Esophagus mucosa (tissue), 1 donor: ENCODE measurements at regions not wholly inside any gene's neighbourhood (a gene's known extent, or its start where the extent isn't known, plus 50 kb on each side); places are given as distances from the start of the nearest gene placed in this dataset.

Experiments used
- ATAC-seq: fragments of 200-7000 bp; cut with Tn5 transposase; one replicate; pipeline ENCODE4 v1.9.1; 2020
- donor health status: DM: yes; HTN: yes; CAD: no.

DNA sequence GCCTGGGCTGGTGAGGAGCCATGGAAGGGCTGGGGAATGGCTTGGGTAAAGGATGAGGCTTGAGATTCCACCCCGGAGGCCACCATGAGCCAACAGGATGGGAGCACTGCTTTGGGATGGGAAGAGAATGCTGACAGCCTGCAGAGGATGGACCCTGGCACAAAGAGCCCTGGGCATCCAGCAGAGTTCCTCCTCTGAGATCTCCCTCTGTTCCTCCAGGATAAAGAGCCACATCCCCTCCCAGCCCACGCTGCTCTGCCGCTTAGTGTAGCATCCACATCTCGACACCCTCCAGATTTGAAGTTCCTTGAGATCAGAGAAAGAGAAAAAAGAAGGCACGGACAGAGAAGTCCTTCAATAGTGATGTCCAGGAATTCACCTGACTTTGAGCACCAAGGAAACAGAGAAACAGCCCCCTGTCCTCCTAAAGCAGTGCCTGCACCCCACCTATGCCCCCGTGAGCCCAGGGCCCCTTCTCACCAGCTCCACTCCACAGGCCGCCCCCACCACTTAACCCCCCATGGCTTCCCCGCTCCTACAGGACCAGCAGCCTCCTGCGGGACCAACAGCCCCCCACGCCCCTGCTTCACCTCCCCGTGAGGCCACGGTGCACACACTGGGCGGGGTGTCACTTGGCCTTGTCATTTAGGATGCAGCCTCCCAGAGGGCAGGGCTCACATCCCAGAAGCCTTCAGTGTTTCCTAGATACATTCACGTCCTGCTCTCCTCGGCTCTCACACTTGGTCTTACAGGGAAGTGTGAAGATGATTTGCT, 180.5 kb downstream of the SHANK2 start:
- ATAC-seq, result no peak

DNA sequence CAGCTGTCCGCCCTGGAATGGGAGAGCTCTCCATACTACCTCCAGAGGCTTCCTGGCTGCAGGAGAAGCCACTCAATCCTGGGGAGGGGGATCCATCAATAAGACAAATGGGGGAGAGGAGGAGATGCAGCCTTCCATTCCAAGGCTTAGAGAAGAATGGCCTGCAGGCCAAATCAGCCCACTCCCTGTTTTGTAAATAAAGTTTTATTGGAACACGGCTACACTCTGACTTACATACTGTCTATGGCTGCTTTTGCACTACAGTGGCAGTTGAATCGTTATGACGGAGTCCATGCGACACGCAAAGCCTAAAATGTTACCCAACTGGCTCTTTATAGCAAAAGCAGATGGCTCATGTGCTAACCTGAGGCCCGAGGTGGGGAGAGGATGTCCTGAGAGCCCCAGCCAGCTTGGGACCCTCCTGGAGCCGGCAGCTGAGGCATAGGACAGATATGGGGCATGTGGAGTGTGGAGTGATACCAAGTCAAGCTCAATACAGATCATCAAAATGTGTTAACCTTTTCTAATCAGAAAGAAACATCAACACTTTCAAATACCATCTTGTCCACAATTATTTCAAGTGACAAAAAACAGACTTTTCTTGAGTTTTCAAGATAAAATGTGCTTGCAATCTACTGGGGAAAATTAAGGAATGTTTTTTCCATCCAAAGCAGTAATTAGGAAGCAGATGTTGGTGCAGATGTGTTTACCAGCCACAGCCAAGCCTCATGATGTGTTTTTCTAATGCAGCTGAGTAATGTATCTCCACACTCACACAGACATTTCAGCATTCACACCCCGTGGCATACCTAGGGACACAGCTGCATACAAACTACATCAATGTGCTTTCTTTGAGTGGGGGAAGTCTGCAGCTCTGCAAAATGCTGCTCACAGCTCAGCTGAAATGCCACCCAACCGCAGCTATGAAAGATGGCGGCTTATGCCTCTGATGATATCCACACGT, 181.6 kb downstream of the SHANK2 start:
- ATAC-seq, result no peak

DNA sequence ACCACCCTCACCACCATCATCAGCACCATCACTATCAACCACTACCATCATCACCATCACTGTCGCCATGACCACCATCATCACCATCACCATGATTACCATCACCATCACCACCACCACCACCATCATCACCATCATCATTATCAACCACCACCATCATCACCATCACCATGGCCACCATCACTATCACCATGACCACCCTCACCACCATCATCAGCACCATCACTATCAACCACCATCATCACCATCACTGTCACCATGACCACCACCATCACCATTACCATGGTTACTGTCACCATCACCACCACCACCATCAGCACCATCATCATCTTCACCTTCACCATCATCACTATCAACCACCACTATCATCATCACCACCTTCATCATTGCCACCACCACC, 183.4 kb downstream of the SHANK2 start:
- ATAC-seq, result no peak

- ATAC-seq, result no peak
These were observed 184.6 kb downstream of the SHANK2 start for GRCh38 chr11:71067753-71068152.

DNA sequence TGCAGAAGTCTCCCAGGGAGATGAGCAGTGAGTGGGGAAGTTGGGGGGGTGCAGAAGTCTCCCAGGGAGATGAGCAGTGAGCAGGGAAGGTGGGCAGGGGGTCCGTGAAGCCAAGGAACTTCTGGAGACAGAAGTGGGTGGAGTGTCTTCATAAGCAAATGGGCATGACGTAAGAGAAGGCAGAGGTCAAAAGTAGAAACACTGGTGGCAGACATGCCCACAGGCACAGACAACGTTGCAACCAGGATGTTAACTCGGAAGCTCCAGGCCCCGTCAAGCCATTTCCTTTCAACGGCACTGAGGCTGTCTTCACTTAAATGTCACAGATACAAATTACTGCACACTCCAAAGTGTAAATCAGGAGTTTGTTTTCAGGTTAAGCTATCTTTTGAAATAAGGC, 186.1 kb downstream of the SHANK2 start:
- no peak for ATAC-seq

GRCh38 chr11:71065841-71066240, 186.5 kb downstream of the SHANK2 start:
- no peak for ATAC-seq

- no peak for ATAC-seq
These were observed 187.5 kb downstream of the SHANK2 start for GRCh38 chr11:71064702-71065515.

DNA sequence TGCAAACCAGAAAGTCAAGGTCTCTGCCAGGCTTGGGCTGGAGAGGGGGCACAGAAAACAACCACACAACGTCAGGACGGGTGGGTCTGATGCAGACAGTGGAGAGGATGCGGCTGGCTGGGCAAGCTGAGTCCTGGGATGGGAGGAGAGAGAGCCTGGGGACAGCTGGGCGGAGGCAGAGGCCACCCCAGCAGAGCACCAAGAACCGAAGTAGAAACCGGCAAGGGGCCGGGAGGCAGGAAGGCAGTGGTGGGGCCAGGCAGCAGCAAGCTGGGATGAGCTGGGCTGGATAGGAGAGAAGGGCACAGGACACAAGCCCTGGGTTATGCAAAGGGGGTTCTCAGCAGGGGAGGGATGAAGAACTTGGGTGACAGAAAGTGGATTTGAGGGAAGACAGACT, 188.2 kb downstream of the SHANK2 start:
- ATAC-seq, result no peak

- no peak for ATAC-seq
These were observed 189.2 kb downstream of the SHANK2 start for GRCh38 chr11:71063129-71063528.

DNA sequence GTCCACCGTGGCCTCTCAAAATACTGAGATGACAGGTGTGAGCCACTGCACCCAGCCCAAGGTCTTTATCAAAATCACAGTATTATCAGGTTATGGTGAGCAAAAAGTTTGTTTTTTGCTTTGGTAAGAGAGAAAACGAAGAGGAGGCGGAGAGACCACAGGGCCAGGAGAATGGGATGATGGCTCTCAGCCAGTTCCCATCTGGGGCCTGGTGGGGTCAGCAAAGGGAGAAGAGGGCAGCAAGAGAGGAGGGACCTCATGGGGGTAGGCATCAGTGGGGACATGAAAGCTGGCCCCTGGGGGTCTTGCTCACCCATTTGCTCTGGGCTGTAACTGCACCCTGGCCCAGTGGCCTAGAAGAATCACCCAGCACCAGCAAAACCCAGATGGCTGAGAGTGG, 190.2 kb downstream of the SHANK2 start:
- no peak for ATAC-seq

GRCh38 chr11:71060391-71060791, 192.0 kb downstream of the SHANK2 start:
- ATAC-seq, result no peak

- no peak for ATAC-seq
These were observed 192.7 kb downstream of the SHANK2 start for GRCh38 chr11:71059662-71060061.

DNA sequence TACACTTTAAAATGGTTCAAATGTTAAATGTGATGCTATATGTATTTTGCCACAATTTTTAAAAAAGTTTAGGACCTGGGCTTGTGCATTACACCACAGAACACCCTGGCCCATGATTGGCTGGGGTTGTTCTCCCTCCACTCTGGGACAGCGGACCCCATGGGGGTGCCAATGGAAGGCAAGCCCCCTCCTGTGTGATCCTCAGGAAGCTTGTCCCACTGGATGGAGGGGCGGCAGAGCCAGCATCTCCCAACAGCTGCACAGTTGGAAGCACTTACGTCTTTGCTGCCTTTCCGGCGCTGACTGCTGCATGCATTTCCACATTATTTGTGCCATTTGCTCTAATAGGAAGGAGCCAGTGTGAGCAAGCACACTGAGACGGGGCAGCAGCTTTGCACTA, 196.5 kb downstream of the SHANK2 start:
- no peak for ATAC-seq
